ENCODE measurements at regions not wholly inside any gene's neighbourhood (a gene's known extent, or its start where the extent isn't known, plus 50 kb on each side); places are given as distances from the start of the nearest gene placed in this dataset.

DNA sequence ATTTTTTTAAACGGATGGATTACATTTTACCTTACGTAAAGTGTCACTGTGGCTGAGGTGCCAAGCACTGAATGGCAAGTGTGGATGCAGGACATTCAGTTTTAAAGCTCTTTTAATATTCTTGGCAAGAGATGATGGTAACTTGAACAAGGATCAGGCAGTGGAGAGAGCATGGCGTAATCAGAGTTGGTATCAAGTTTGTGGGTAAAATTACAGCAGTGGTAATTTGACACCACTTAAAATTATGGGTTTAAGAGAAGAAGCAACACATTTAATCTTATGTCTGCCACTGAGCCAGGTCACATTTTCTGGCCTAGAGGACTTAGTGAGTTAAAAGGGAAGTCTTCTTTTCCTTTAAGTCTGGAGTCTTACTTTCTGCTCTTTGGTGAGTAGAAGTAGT, 100.5 kb downstream of the NAA11 start:
- TF ChIP-seq, protein P1, sequence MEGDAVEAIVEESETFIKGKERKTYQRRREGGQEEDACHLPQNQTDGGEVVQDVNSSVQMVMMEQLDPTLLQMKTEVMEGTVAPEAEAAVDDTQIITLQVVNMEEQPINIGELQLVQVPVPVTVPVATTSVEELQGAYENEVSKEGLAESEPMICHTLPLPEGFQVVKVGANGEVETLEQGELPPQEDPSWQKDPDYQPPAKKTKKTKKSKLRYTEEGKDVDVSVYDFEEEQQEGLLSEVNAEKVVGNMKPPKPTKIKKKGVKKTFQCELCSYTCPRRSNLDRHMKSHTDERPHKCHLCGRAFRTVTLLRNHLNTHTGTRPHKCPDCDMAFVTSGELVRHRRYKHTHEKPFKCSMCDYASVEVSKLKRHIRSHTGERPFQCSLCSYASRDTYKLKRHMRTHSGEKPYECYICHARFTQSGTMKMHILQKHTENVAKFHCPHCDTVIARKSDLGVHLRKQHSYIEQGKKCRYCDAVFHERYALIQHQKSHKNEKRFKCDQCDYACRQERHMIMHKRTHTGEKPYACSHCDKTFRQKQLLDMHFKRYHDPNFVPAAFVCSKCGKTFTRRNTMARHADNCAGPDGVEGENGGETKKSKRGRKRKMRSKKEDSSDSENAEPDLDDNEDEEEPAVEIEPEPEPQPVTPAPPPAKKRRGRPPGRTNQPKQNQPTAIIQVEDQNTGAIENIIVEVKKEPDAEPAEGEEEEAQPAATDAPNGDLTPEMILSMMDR (IDR thresholded peaks at IDR 0.05), result no peak
- no peak for TF ChIP-seq POLR2A (IDR thresholded peaks at IDR 0.05; ENCODE audit: low read length)
- TF ChIP-seq CHD2 (IDR thresholded peaks at IDR 0.05; ENCODE audit: low read length, partially characterized antibody), result no peak
- no peak for TF ChIP-seq EP300 (IDR thresholded peaks at IDR 0.05)
- TF ChIP-seq JUNB (IDR thresholded peaks at IDR 0.05), result no peak

Measured in A549 (cell line).